ENCODE measurements at regions not wholly inside any gene's neighbourhood (a gene's known extent, or its start where the extent isn't known, plus 50 kb on each side); places are given as distances from the start of the nearest gene placed in this dataset.
"Not testable (repeated sequence)": the region's sequence is repeated elsewhere in the genome, so short reads cannot be mapped to it uniquely, and the experiment has no call there.

DNA sequence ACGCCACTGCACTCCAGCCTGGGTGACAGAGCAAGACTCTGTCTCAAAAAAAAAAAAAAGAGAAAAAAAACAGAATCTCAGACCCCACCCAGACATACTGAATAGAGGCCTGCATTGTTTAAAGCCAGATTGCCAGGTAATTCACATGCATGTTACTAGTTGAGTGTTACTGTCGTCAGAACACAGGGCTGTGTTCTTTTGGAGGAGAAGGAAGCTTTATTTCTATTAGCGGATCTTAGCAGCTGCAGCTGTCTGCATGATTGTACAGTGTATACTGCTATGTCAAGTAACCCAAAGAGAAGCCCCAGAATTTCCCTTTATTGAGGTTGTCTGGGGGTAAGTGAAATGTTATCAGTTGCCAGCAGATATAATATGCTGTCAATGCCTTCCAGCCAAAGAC lies 496.6 kb upstream of the NAALADL2 start:
- H3K9ac ChIP-seq (ENCODE audit: low read length): no peak overlapping the region
- H3K4me3 ChIP-seq (ENCODE audit: low read length): no peak overlapping the region
- H3K27me3 ChIP-seq (ENCODE audit: control insufficient read depth, insufficient read depth, low read length): no peaks in the 10 kb centered on the region

DNA sequence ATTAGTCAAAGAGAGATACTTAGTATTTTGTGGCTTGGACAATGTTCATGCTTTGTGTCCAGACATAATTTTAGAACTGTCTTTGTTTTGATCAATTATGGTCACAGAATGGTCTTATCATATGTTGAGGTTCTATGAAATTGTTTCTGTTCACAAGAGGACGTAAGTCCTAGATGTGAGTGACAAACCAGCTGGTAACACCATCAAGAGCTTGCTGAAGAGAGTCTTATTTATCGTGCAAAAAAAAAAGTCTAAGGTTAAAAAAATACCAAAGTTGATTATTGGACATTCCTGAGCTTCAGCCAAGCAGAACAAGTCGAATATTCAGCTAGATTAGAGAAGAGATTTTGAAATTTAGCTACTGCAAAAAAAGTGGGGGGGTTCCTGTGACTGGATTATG lies 495.9 kb upstream of the NAALADL2 start:
- Histone ChIP-seq H3K9me3 (ENCODE audit: control insufficient read depth, low read length) (no peaks in the 10 kb centered on the region), H3K27me3 (ENCODE audit: control insufficient read depth, insufficient read depth, low read length) (no peaks in the 10 kb centered on the region), H3K4me3 (ENCODE audit: low read length) (no peak overlapping the region), H3K9ac (ENCODE audit: low read length) (no peak overlapping the region), H3K36me3 (ENCODE audit: control insufficient read depth, insufficient read depth, low read length) (no peaks in the 10 kb centered on the region), H3K4me1 (ENCODE audit: control insufficient read depth, insufficient read depth, low read length) (no peaks in the 10 kb centered on the region)

More for the DNA sequence above, 496.6 kb upstream of the NAALADL2 start:
- no peaks in the 10 kb centered on the region for H3K36me3 ChIP-seq (ENCODE audit: control insufficient read depth, insufficient read depth, low read length)
- no peaks in the 10 kb centered on the region for H3K9me3 ChIP-seq (ENCODE audit: control insufficient read depth, low read length)
- H3K4me1 ChIP-seq (ENCODE audit: control insufficient read depth, insufficient read depth, low read length): no peaks in the 10 kb centered on the region

DNA sequence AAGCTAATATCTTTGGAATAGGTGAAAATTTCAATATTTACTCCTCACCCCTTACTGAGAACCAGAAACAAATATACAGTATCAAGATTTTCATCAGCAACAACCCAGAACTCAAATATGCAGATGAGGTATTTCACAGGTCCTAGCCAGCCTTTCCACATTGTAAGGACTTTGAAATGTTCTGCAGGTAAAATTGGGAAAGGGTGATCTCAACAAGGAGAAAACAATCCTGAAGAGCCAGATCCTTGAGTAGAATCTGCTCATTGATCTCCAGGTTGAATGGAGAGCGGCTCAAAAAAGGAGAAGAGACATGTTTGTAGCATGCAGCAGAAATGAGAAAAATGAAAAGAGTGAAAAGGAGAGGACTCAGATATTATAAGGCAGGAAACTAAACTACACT lies 493.3 kb upstream of the NAALADL2 start:
- no peaks in the 10 kb centered on the region for H3K4me1 ChIP-seq (ENCODE audit: control insufficient read depth, insufficient read depth, low read length)
- H3K9me3 ChIP-seq (ENCODE audit: control insufficient read depth, low read length): no peaks in the 10 kb centered on the region
- H3K27me3 ChIP-seq (ENCODE audit: control insufficient read depth, insufficient read depth, low read length): no peaks in the 10 kb centered on the region
- no peaks in the 10 kb centered on the region for H3K36me3 ChIP-seq (ENCODE audit: control insufficient read depth, insufficient read depth, low read length)
- no peak overlapping the region for H3K4me3 ChIP-seq (ENCODE audit: low read length)
- H3K9ac ChIP-seq (ENCODE audit: low read length): no peak overlapping the region

DNA sequence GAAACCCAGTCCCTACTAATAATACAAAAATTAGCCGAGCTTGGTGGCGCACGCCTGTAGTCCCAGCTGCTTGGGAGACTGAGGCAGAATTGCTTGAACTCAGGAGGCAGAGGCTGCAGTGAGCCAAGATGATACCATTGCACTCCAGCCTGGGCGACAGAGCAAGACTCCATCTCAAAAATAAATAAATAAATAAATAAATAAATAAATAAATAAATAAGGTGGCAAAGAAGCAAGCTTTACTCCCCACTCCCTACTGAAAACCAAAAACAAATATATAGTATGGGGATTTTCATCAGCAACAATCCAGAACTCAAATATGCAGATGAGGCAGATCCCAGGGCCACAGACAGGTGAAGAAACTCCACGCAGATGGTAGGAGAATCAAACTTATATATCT lies 492.2 kb upstream of the NAALADL2 start:
- H3K9me3 ChIP-seq (ENCODE audit: control insufficient read depth, low read length): not testable (repeated sequence)

DNA sequence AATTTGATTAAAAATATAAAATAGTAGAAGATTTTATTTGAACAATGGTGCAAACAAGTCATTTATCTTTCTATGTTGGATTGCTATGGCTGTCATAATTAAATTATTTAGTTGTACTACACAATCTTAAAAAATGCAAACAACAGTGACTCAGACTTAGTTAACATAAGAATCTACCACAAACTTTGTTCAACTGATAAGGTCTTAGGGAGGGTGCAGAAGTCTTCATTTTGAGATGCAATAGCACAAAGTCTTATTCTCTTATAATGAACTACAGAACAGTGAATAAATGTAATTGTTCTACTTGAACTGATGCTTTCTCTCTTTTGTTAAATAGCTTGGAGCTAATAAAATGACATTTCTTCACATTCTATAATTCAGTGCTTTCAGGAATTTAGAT lies 482.8 kb upstream of the NAALADL2 start:
- Histone ChIP-seq H3K36me3 (ENCODE audit: control insufficient read depth, insufficient read depth, low read length) (no peaks in the 10 kb centered on the region), H3K27me3 (ENCODE audit: control insufficient read depth, insufficient read depth, low read length) (no peaks in the 10 kb centered on the region), H3K4me1 (ENCODE audit: control insufficient read depth, insufficient read depth, low read length) (no peaks in the 10 kb centered on the region), H3K4me3 (ENCODE audit: low read length) (no peak overlapping the region), H3K9ac (ENCODE audit: low read length) (no peak overlapping the region), H3K9me3 (ENCODE audit: control insufficient read depth, low read length) (no peaks in the 10 kb centered on the region)

More for the DNA sequence above, 492.2 kb upstream of the NAALADL2 start:
- not testable (repeated sequence) for H3K4me3 ChIP-seq (ENCODE audit: low read length); H3K4me1 ChIP-seq (ENCODE audit: control insufficient read depth, insufficient read depth, low read length); H3K9ac ChIP-seq (ENCODE audit: low read length); H3K27me3 ChIP-seq (ENCODE audit: control insufficient read depth, insufficient read depth, low read length); H3K36me3 ChIP-seq (ENCODE audit: control insufficient read depth, insufficient read depth, low read length)

DNA sequence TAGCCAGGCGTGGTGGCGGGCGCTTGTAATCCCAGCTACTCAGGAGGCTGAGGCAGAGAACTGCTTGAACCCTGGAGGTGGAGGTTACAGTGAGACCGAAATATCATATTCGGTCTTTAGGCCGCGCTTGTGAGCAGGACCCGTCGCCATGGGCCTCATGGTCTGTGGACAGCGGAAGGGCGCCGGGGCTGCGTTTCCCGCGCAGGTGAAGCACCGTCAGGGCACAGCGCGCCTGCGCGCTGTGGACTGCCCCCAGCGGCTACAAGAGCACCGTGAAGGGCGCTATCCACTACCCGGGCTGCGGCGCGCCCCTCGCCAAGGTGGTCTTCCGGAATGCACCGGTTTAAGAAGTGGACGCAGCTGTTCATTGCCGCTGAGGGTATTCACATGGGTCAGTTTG lies 482.0 kb upstream of the NAALADL2 start:
- no peaks in the 10 kb centered on the region for H3K36me3 ChIP-seq (ENCODE audit: control insufficient read depth, insufficient read depth, low read length)
- H3K9ac ChIP-seq (ENCODE audit: low read length): no peak overlapping the region
- H3K4me1 ChIP-seq (ENCODE audit: control insufficient read depth, insufficient read depth, low read length): no peaks in the 10 kb centered on the region
- no peak overlapping the region for H3K4me3 ChIP-seq (ENCODE audit: low read length)
- no peaks in the 10 kb centered on the region for H3K9me3 ChIP-seq (ENCODE audit: control insufficient read depth, low read length)
- H3K27me3 ChIP-seq (ENCODE audit: control insufficient read depth, insufficient read depth, low read length): no peaks in the 10 kb centered on the region

GRCh38 chr3:174377684-174378083 lies 481.4 kb upstream of the NAALADL2 start:
- Histone ChIP-seq H3K4me1 (ENCODE audit: control insufficient read depth, insufficient read depth, low read length) (no peaks in the 10 kb centered on the region), H3K27me3 (ENCODE audit: control insufficient read depth, insufficient read depth, low read length) (no peaks in the 10 kb centered on the region), H3K9ac (ENCODE audit: low read length) (no peak overlapping the region), H3K9me3 (ENCODE audit: control insufficient read depth, low read length) (no peaks in the 10 kb centered on the region), H3K4me3 (ENCODE audit: low read length) (no peak overlapping the region), H3K36me3 (ENCODE audit: control insufficient read depth, insufficient read depth, low read length) (no peaks in the 10 kb centered on the region)

GRCh38 chr3:174382878-174383277 lies 476.3 kb upstream of the NAALADL2 start:
- no peaks in the 10 kb centered on the region for H3K36me3 ChIP-seq (ENCODE audit: control insufficient read depth, insufficient read depth, low read length)
- H3K9me3 ChIP-seq (ENCODE audit: control insufficient read depth, low read length): no peaks in the 10 kb centered on the region
- no peak overlapping the region for H3K9ac ChIP-seq (ENCODE audit: low read length)
- no peaks in the 10 kb centered on the region for H3K4me1 ChIP-seq (ENCODE audit: control insufficient read depth, insufficient read depth, low read length)
- H3K4me3 ChIP-seq (ENCODE audit: low read length): no peak overlapping the region
- H3K27me3 ChIP-seq (ENCODE audit: control insufficient read depth, insufficient read depth, low read length): no peaks in the 10 kb centered on the region

DNA sequence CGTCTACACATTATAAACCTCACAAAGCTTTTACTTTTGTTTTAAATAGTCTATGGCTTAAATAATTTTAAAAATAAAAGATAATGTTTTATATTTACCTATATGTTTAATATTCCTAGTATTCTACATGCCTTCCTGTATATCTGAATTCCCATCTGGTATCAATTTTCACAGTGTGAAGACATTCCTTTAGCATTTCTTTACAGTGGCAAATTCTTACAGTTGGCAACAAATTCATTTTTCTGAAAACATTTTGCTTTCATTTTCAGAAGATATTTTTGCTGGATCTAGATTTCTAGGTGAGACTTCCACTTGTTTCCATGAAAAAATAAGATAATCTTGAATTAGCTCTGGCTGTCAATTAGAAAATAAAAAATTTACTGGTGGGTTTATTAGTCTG lies 471.4 kb upstream of the NAALADL2 start:
- Histone ChIP-seq H3K4me3 (ENCODE audit: low read length) (no peak overlapping the region), H3K36me3 (ENCODE audit: control insufficient read depth, insufficient read depth, low read length) (no peaks in the 10 kb centered on the region), H3K9me3 (ENCODE audit: control insufficient read depth, low read length) (no peaks in the 10 kb centered on the region), H3K9ac (ENCODE audit: low read length) (no peak overlapping the region), H3K27me3 (ENCODE audit: control insufficient read depth, insufficient read depth, low read length) (no peaks in the 10 kb centered on the region), H3K4me1 (ENCODE audit: control insufficient read depth, insufficient read depth, low read length) (no peaks in the 10 kb centered on the region)

DNA sequence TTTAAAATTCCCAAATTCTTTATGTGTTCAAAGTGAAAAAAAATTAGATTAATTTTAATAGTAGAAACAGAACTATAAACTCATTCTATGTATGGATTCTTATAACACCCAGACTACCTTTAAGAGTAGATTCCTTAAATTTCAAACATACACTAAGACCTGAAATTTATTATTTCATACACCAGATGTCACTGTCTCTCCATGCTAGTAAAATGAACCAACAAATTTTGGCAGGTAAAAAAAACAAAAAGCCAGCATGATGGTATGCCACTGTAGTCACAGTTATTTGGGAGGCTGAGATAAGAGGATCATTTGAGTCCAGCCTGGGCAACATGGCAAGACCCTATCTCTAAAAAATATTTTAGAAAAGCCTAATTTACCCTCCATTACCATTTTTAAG lies 461.3 kb upstream of the NAALADL2 start:
- H3K4me3 ChIP-seq (ENCODE audit: low read length): no peak overlapping the region
- H3K9ac ChIP-seq (ENCODE audit: low read length): no peak overlapping the region
- H3K9me3 ChIP-seq (ENCODE audit: control insufficient read depth, low read length): no peaks in the 10 kb centered on the region
- no peaks in the 10 kb centered on the region for H3K36me3 ChIP-seq (ENCODE audit: control insufficient read depth, insufficient read depth, low read length)
- H3K27me3 ChIP-seq (ENCODE audit: control insufficient read depth, insufficient read depth, low read length): no peaks in the 10 kb centered on the region
- no peaks in the 10 kb centered on the region for H3K4me1 ChIP-seq (ENCODE audit: control insufficient read depth, insufficient read depth, low read length)

- no peaks in the 10 kb centered on the region for H3K27me3 ChIP-seq (ENCODE audit: control insufficient read depth, insufficient read depth, low read length)
- H3K36me3 ChIP-seq (ENCODE audit: control insufficient read depth, insufficient read depth, low read length): no peaks in the 10 kb centered on the region
- H3K4me3 ChIP-seq (ENCODE audit: low read length): no peak overlapping the region
- H3K9ac ChIP-seq (ENCODE audit: low read length): no peak overlapping the region
- H3K4me1 ChIP-seq (ENCODE audit: control insufficient read depth, insufficient read depth, low read length): no peaks in the 10 kb centered on the region
- H3K9me3 ChIP-seq (ENCODE audit: control insufficient read depth, low read length): no peaks in the 10 kb centered on the region
Observed at GRCh38 chr3:174398761-174399160, 460.4 kb upstream of the NAALADL2 start.

GRCh38 chr3:174403831-174404230 lies 455.3 kb upstream of the NAALADL2 start:
- no peak overlapping the region for H3K4me3 ChIP-seq (ENCODE audit: low read length)

GRCh38 chr3:174408310-174408709 lies 450.8 kb upstream of the NAALADL2 start:
- Histone ChIP-seq H3K36me3 (ENCODE audit: control insufficient read depth, insufficient read depth, low read length) (no peaks in the 10 kb centered on the region), H3K4me3 (ENCODE audit: low read length) (no peak overlapping the region), H3K9me3 (ENCODE audit: control insufficient read depth, low read length) (no peaks in the 10 kb centered on the region), H3K4me1 (ENCODE audit: control insufficient read depth, insufficient read depth, low read length) (no peaks in the 10 kb centered on the region), H3K27me3 (ENCODE audit: control insufficient read depth, insufficient read depth, low read length) (no peaks in the 10 kb centered on the region), H3K9ac (ENCODE audit: low read length) (no peak overlapping the region)

More at GRCh38 chr3:174403831-174404230, 455.3 kb upstream of the NAALADL2 start:
- Histone ChIP-seq H3K9me3 (ENCODE audit: control insufficient read depth, low read length) (no peaks in the 10 kb centered on the region), H3K4me1 (ENCODE audit: control insufficient read depth, insufficient read depth, low read length) (no peaks in the 10 kb centered on the region), H3K36me3 (ENCODE audit: control insufficient read depth, insufficient read depth, low read length) (no peaks in the 10 kb centered on the region), H3K9ac (ENCODE audit: low read length) (no peak overlapping the region), H3K27me3 (ENCODE audit: control insufficient read depth, insufficient read depth, low read length) (no peaks in the 10 kb centered on the region)
